HEK293 (cell line): ENCODE measurements at regions not wholly inside any gene's neighbourhood (a gene's known extent, or its start where the extent isn't known, plus 50 kb on each side); places are given as distances from the start of the nearest gene placed in this dataset.

Experiments
- CTCF ChIA-PET: fragments of 350-600 bp; formaldehyde crosslinking; extraction: SDS; loops from one replicate; lab custom pipeline; 2021; ENCODE audit warnings: antibody characterized with exemption; lab: Yijun Ruan, JAX
- POLR2A ChIA-PET: fragments of 300-600 bp; formaldehyde crosslinking; extraction: SDS; loops from one replicate; lab custom pipeline; 2020; ENCODE audit warnings: antibody characterized with exemption, inconsistent platforms; lab: Yijun Ruan, JAX
- H3K27ac ChIP-seq: fragments of 200-500 bp; sonication (Bioruptor generic); 2 replicates; pipeline ENCODE4 v1.5.1; 2014; ENCODE audit warnings: low read depth, low read length, control low read depth, inconsistent platforms; ENCODE audit errors: extremely low read depth
- H3K36me3 ChIP-seq, 2 experiments: fragments of 200-500 bp in 1 of 2; sonication (Bioruptor generic) in 1 of 2; 1 replicate in 1 of 2; 2 replicates in 1 of 2; pipeline ENCODE4 v1.5.1; 2014 to 2017; ENCODE audit warnings: inconsistent platforms in 2 of 2, low read length in 2 of 2; ENCODE audit not compliant: control insufficient read depth in 2 of 2, insufficient read depth in 1 of 2
- H3K4me1 ChIP-seq: fragments of 200-500 bp; sonication (Bioruptor generic); 2 replicates; pipeline ENCODE4 v1.5.1; 2014; ENCODE audit warnings: mild to moderate bottlenecking, low read length, inconsistent platforms; ENCODE audit not compliant: control insufficient read depth, insufficient read depth
- H3K4me3 ChIP-seq: 2 replicates; pipeline ENCODE4 v1.5.1; 2011; ENCODE audit warnings: low read depth, mild to moderate bottlenecking, control low read depth, low read length, moderate library complexity
- H3K9me3 ChIP-seq: fragments of 200-500 bp; sonication (Bioruptor generic); 2 replicates; pipeline ENCODE4 v1.5.1; 2014; ENCODE audit warnings: low read depth, low read length, inconsistent platforms; ENCODE audit not compliant: control insufficient read depth, insufficient read depth
- FEZF1 ChIP-seq: fragments of 450-650 bp; formaldehyde crosslinking; IDR thresholded peaks from 2 replicates; pipeline ENCODE4 v1.5.1; 2016; ENCODE audit warnings: missing biosample characterization, missing genetic modification characterization
- GLI4 ChIP-seq: fragments of 450-650 bp; formaldehyde crosslinking; IDR thresholded peaks from 2 replicates; pipeline ENCODE4 v1.5.1; 2016; ENCODE audit warnings: missing biosample characterization, missing genetic modification characterization
- GLIS2 ChIP-seq: fragments of 450-650 bp; formaldehyde crosslinking; IDR thresholded peaks from 2 replicates; pipeline ENCODE4 v1.5.1; 2016; ENCODE audit warnings: missing biosample characterization, missing genetic modification characterization
- MEIS1 ChIP-seq: sonication (generic); formaldehyde crosslinking; IDR thresholded peaks from 2 replicates; pipeline ENCODE4 v1.8.1; 2022; ENCODE audit warnings: missing genetic modification reagents, mild to moderate bottlenecking, borderline replicate concordance
- OSR2 ChIP-seq: fragments of 450-650 bp; formaldehyde crosslinking; IDR thresholded peaks from 2 replicates; pipeline ENCODE4 v1.5.1; 2016; ENCODE audit warnings: missing biosample characterization, missing genetic modification characterization
- SCRT2 ChIP-seq: fragments of 450-650 bp; formaldehyde crosslinking; IDR thresholded peaks from 2 replicates; pipeline ENCODE4 v1.5.1; 2016; ENCODE audit warnings: missing biosample characterization, missing genetic modification characterization
- SP7 ChIP-seq: fragments of 450-650 bp; formaldehyde crosslinking; IDR thresholded peaks from 2 replicates; pipeline ENCODE4 v1.5.1; 2016; ENCODE audit warnings: missing biosample characterization, missing genetic modification characterization
- TCF7L2 ChIP-seq: IDR thresholded peaks from 2 replicates; pipeline ENCODE4 v1.6.1; 2011; ENCODE audit warnings: low read depth, mild to moderate bottlenecking, inconsistent platforms, low read length, moderate library complexity, borderline replicate concordance
- WT1 ChIP-seq: fragments of 450-650 bp; formaldehyde crosslinking; IDR thresholded peaks from 2 replicates; pipeline ENCODE4 v1.5.1; 2016; ENCODE audit warnings: missing biosample characterization, missing genetic modification characterization
- ZBTB48 ChIP-seq: fragments of 450-650 bp; formaldehyde crosslinking; IDR thresholded peaks from 2 replicates; pipeline ENCODE4 v1.5.1; 2016; ENCODE audit warnings: missing biosample characterization, missing genetic modification characterization
- ZNF10 ChIP-seq: fragments of 450-650 bp; formaldehyde crosslinking; IDR thresholded peaks from 2 replicates; pipeline ENCODE4 v1.5.1; 2017; ENCODE audit warnings: missing biosample characterization, missing genetic modification characterization
- ZNF132 ChIP-seq: fragments of 450-650 bp; formaldehyde crosslinking; IDR thresholded peaks from 2 replicates; pipeline ENCODE4 v1.5.1; 2017; ENCODE audit warnings: missing biosample characterization, missing genetic modification characterization, borderline replicate concordance
- ZNF138 ChIP-seq: fragments of 450-650 bp; formaldehyde crosslinking; IDR thresholded peaks from 2 replicates; pipeline ENCODE4 v1.5.1; 2016; ENCODE audit warnings: missing biosample characterization, missing genetic modification characterization, borderline replicate concordance
- ZNF140 ChIP-seq: fragments of 450-650 bp; formaldehyde crosslinking; IDR thresholded peaks from 2 replicates; pipeline ENCODE4 v1.5.1; 2016; ENCODE audit warnings: missing biosample characterization, missing genetic modification characterization
- ZNF169 ChIP-seq: fragments of 450-650 bp; formaldehyde crosslinking; IDR thresholded peaks from 2 replicates; pipeline ENCODE4 v1.5.1; 2016; ENCODE audit warnings: missing biosample characterization, missing genetic modification characterization
- ZNF211 ChIP-seq: fragments of 450-650 bp; formaldehyde crosslinking; IDR thresholded peaks from 2 replicates; pipeline ENCODE4 v1.5.1; 2016; ENCODE audit warnings: low read depth, missing biosample characterization, missing genetic modification characterization
- ZNF214 ChIP-seq: fragments of 450-650 bp; formaldehyde crosslinking; IDR thresholded peaks from 2 replicates; pipeline ENCODE4 v1.5.1; 2017; ENCODE audit warnings: missing biosample characterization, mild to moderate bottlenecking, missing genetic modification characterization, borderline replicate concordance
- ZNF266 ChIP-seq: fragments of 450-650 bp; formaldehyde crosslinking; IDR thresholded peaks from 2 replicates; pipeline ENCODE4 v1.5.1; 2016; ENCODE audit warnings: missing biosample characterization, missing genetic modification characterization, low read depth
- ZNF37A ChIP-seq: fragments of 450-650 bp; IDR thresholded peaks from 2 replicates; pipeline ENCODE4 v1.5.1; 2018; ENCODE audit warnings: missing biosample characterization, missing genetic modification characterization
- ZNF423 ChIP-seq: fragments of 450-650 bp; formaldehyde crosslinking; IDR thresholded peaks from 2 replicates; pipeline ENCODE4 v1.5.1; 2016; ENCODE audit warnings: missing biosample characterization, missing genetic modification characterization
- ZNF426 ChIP-seq: fragments of 450-650 bp; formaldehyde crosslinking; IDR thresholded peaks from 2 replicates; pipeline ENCODE4 v1.5.1; 2017; ENCODE audit warnings: missing biosample characterization, missing genetic modification characterization, mild to moderate bottlenecking, inconsistent platforms, moderate library complexity
- ZNF548 ChIP-seq: fragments of 450-650 bp; formaldehyde crosslinking; IDR thresholded peaks from 2 replicates; pipeline ENCODE4 v1.5.1; 2016; ENCODE audit warnings: missing biosample characterization, missing genetic modification characterization
- ZNF555 ChIP-seq: fragments of 450-650 bp; formaldehyde crosslinking; conservative IDR thresholded peaks from 2 replicates; pipeline ENCODE4 v1.5.1; 2017; ENCODE audit warnings: missing biosample characterization, mild to moderate bottlenecking, missing genetic modification characterization, inconsistent platforms
- ZNF571 ChIP-seq: fragments of 450-650 bp; formaldehyde crosslinking; IDR thresholded peaks from 2 replicates; pipeline ENCODE4 v1.5.0; 2017; ENCODE audit warnings: missing biosample characterization, missing genetic modification characterization
- ZNF585B ChIP-seq: fragments of 450-650 bp; formaldehyde crosslinking; IDR thresholded peaks from 2 replicates; pipeline ENCODE4 v1.5.1; 2016; ENCODE audit warnings: missing biosample characterization, missing genetic modification characterization
- ZNF623 ChIP-seq: fragments of 450-650 bp; formaldehyde crosslinking; IDR thresholded peaks from 2 replicates; pipeline ENCODE4 v1.5.1; 2016; ENCODE audit warnings: missing biosample characterization, missing genetic modification characterization
- ZNF626 ChIP-seq: fragments of 450-650 bp; sonication (Bioruptor Pico); formaldehyde crosslinking; IDR thresholded peaks from 2 replicates; pipeline ENCODE4 v1.5.1; 2018; ENCODE audit warnings: missing biosample characterization, missing genetic modification characterization, inconsistent platforms
- ZNF776 ChIP-seq: fragments of 450-650 bp; formaldehyde crosslinking; IDR thresholded peaks from 2 replicates; pipeline ENCODE4 v1.5.0; 2017; ENCODE audit warnings: missing biosample characterization, missing genetic modification characterization, borderline replicate concordance
- ZNF777 ChIP-seq: fragments of 450-650 bp; formaldehyde crosslinking; IDR thresholded peaks from 2 replicates; pipeline ENCODE4 v1.5.1; 2017; ENCODE audit warnings: missing biosample characterization, missing genetic modification characterization, borderline replicate concordance
- TF ChIP-seq, protein P1 (sequence below): fragments of 450-650 bp; formaldehyde crosslinking; IDR thresholded peaks from 2 replicates; pipeline ENCODE4 v1.5.1; 2016; ENCODE audit warnings: missing biosample characterization, missing genetic modification characterization
- TF ChIP-seq, protein P2 (sequence below): fragments of 450-650 bp; formaldehyde crosslinking; conservative IDR thresholded peaks from 2 replicates; pipeline ENCODE4 v1.5.1; 2016; ENCODE audit warnings: low read depth, missing biosample characterization, missing genetic modification characterization
- TF ChIP-seq, protein P3 (sequence below): fragments of 450-650 bp; formaldehyde crosslinking; IDR thresholded peaks from 2 replicates; pipeline ENCODE4 v1.5.1; 2016; ENCODE audit warnings: missing biosample characterization, missing genetic modification characterization

DNA sequence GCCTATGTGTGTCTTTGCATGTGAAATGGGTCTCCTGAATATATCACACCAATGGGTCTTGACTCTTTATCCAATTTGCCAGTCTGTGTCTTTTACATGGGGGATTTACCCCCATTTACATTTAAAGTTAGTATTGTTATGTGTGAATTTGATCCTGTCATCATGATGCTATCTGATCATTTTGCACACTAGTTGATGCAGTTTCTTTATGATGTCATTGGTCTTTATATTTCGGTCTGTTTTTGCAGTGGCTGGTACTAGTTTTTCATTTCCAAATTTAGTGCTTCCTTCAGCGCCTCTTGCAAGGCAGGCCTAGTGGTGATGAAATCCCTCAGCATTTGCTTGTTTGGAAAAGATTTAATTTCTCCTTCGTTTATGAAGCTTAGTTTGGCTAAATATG lies 555.2 kb upstream of the BTBD3 start:
- Histone ChIP-seq H3K4me3 (no peak overlapping the region), H3K36me3 (no peaks in the 10 kb centered on the region), H3K4me1 (no peaks in the 10 kb centered on the region), H3K9me3 (no peaks in the 10 kb centered on the region), H3K27ac (no peak overlapping the region)
- CTCF ChIA-PET, result interaction anchor here (0.7 kb wide), 1 partner anchor 1391 kb away, joined by 3 read pairs; no protein-coding TSS in a partner anchor
- no peak for TF ChIP-seq ZNF423 (tag by site-specific recombination)
- TF ChIP-seq ZNF169 (tag by site-specific recombination), result no peak
- no peak for TF ChIP-seq ZNF585B (tag by site-specific recombination)
- TF ChIP-seq ZNF211 (tag by site-specific recombination), result no peak
- TF ChIP-seq TCF7L2, result no peak
- TF ChIP-seq ZNF10, result no peak
- TF ChIP-seq ZNF214 (tag by site-specific recombination), result no peak
- TF ChIP-seq ZNF623 (tag by site-specific recombination), result no peak
- TF ChIP-seq WT1, result no peak
- TF ChIP-seq GLIS2, result no peak
- no peak for TF ChIP-seq ZNF37A (tag by site-specific recombination)
- TF ChIP-seq OSR2, result no peak
- no peak for TF ChIP-seq ZBTB48 (tag by site-specific recombination)
- TF ChIP-seq, all 188 proteins: peak for 0
- POLR2A ChIA-PET, result no interaction called here

DNA sequence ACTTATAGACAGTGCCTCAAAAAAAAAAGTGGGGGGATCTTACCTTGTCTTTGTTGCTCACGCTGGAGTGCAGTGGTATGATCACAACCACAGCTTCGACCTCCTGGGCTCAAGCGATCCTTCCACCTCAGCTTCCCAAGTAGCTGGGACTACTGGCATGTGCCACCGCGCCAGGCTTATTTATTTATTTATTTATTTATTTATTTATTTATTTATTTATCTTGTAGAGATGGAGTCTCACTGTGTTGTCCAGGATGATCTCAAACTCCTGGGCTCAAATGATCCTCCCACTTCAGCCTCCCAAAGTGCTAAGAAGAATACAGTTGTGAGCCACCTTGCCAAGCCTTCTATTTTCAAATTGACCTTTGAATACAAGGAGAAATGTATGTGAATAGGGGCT lies 553.0 kb upstream of the BTBD3 start:
- H3K4me1 ChIP-seq, result no peaks in the 10 kb centered on the region
- H3K4me3 ChIP-seq, result no peak overlapping the region
- H3K36me3 ChIP-seq, result no peaks in the 10 kb centered on the region
- no peaks in the 10 kb centered on the region for H3K9me3 ChIP-seq
- POLR2A ChIA-PET, result no interaction called here
- no peak overlapping the region for H3K27ac ChIP-seq
- CTCF ChIA-PET, result interaction anchor here (1.7 kb wide), 1 partner anchor 9 kb away, joined by 3 read pairs; no protein-coding TSS in a partner anchor
- TF ChIP-seq, protein P1, sequence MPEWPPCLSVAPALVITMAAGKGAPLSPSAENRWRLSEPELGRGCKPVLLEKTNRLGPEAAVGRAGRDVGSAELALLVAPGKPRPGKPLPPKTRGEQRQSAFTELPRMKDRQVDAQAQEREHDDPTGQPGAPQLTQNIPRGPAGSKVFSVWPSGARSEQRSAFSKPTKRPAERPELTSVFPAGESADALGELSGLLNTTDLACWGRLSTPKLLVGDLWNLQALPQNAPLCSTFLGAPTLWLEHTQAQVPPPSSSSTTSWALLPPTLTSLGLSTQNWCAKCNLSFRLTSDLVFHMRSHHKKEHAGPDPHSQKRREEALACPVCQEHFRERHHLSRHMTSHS (tag by site-specific recombination), result no peak
- TF ChIP-seq, protein P2, sequence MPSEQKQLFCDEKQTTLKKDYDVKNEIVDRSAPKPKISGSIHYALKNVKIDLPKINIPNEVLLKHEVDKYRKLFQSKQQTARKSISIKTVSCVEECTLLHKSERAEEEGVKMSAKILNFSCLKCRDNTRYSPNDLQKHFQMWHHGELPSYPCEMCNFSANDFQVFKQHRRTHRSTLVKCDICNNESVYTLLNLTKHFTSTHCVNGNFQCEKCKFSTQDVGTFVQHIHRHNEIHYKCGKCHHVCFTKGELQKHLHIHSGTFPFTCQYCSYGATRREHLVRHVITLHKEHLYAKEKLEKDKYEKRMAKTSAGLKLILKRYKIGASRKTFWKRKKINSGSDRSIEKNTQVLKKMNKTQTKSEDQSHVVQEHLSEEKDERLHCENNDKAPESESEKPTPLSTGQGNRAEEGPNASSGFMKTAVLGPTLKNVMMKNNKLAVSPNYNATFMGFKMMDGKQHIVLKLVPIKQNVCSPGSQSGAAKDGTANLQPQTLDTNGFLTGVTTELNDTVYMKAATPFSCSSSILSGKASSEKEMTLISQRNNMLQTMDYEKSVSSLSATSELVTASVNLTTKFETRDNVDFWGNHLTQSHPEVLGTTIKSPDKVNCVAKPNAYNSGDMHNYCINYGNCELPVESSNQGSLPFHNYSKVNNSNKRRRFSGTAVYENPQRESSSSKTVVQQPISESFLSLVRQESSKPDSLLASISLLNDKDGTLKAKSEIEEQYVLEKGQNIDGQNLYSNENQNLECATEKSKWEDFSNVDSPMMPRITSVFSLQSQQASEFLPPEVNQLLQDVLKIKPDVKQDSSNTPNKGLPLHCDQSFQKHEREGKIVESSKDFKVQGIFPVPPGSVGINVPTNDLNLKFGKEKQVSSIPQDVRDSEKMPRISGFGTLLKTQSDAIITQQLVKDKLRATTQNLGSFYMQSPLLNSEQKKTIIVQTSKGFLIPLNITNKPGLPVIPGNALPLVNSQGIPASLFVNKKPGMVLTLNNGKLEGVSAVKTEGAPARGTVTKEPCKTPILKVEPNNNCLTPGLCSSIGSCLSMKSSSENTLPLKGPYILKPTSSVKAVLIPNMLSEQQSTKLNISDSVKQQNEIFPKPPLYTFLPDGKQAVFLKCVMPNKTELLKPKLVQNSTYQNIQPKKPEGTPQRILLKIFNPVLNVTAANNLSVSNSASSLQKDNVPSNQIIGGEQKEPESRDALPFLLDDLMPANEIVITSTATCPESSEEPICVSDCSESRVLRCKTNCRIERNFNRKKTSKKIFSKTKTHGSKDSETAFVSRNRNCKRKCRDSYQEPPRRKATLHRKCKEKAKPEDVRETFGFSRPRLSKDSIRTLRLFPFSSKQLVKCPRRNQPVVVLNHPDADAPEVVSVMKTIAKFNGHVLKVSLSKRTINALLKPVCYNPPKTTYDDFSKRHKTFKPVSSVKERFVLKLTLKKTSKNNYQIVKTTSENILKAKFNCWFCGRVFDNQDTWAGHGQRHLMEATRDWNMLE, result peak; percentile 57
- TF ChIP-seq ZNF585B (tag by site-specific recombination) (no peak), MEIS1 (CRISPR knock-in tag) (no peak), ZNF776 (tag by site-specific recombination) (no peak), GLI4 (tag by site-specific recombination) (no peak), ZNF548 (tag by site-specific recombination) (no peak), ZNF140 (tag by site-specific recombination) (0 out of 2 replicates have a peak, but pooled peaks have one; percentile 12), ZNF555 (peak; percentile 43), ZNF426 (tag by site-specific recombination) (peak; percentile 46), ZNF138 (tag by site-specific recombination) (no peak), ZNF132 (tag by site-specific recombination) (no peak), SP7 (tag by site-specific recombination) (no peak), ZNF777 (tag by site-specific recombination) (no peak), ZNF571 (tag by site-specific recombination) (no peak), ZNF266 (tag by site-specific recombination) (0 out of 2 replicates have a peak, but pooled peaks have one; percentile 18), SCRT2 (tag by site-specific recombination) (no peak), FEZF1 (tag by site-specific recombination) (no peak), ZNF626 (tag by site-specific recombination) (no peak)
- TF ChIP-seq, protein P3, sequence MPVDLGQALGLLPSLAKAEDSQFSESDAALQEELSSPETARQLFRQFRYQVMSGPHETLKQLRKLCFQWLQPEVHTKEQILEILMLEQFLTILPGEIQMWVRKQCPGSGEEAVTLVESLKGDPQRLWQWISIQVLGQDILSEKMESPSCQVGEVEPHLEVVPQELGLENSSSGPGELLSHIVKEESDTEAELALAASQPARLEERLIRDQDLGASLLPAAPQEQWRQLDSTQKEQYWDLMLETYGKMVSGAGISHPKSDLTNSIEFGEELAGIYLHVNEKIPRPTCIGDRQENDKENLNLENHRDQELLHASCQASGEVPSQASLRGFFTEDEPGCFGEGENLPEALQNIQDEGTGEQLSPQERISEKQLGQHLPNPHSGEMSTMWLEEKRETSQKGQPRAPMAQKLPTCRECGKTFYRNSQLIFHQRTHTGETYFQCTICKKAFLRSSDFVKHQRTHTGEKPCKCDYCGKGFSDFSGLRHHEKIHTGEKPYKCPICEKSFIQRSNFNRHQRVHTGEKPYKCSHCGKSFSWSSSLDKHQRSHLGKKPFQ (tag by site-specific recombination), result no peak
